ENCODE measurements at regions not wholly inside any gene's neighbourhood (a gene's known extent, or its start where the extent isn't known, plus 50 kb on each side); places are given as distances from the start of the nearest gene placed in this dataset.
A peak's percentile ranks its signal among the peaks of the same experiment; 100 is the strongest.
"Not testable (repeated sequence)": the region's sequence is repeated elsewhere in the genome, so short reads cannot be mapped to it uniquely, and the experiment has no call there.

DNA sequence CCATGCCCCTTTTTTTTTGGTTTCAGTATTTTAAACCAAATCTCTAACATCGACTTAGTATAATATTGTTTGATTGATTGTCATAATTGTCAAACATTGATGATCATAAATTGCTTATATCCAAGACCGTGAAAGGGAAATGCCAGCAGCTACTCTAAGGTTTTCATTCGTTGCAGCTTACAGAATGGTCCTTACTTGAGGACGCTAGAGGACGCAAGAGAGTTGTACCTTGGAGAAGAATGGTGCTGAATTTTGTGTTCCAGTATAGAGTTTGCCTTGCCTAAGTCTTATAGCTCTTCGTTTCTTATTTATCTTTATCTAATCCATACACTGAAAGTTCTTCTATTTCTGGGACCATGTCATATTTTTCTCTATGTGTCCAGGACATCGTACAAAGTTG, 675.6 kb upstream of the DEFB115 start:
- not testable (repeated sequence) for DNase-seq; H3K27me3 Mint-ChIP-seq; H3K27ac Mint-ChIP-seq; H3K4me3 Mint-ChIP-seq; ATAC-seq (ENCODE audit: low read depth in 2 of 2); H3K4me1 Mint-ChIP-seq; H3K36me3 Mint-ChIP-seq
- H3K9me3 Mint-ChIP-seq = peaks cover 3 to 16% (median 5%) of the 10 kb centered on the region in 7 donors

DNA sequence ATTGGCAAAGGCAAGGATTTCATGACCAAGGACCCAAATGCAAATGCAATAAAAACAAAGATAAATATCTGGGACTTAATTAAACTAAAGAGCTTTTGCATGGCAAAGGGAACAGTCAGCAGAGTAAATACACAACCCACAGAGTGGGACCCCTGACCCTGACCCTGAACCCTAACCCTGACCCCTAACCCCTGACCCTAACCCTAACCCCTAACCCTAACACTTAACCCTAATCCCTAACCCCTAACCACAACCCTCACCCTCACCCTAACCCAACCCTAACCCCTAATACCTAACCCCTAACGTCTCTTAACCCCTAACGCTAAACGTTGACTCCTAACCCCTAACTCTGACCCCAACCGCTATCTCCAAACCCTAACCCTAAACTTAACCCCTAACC, 673.1 kb upstream of the DEFB115 start:
- DNase-seq, H3K27me3 Mint-ChIP-seq: not testable (repeated sequence)

DNA sequence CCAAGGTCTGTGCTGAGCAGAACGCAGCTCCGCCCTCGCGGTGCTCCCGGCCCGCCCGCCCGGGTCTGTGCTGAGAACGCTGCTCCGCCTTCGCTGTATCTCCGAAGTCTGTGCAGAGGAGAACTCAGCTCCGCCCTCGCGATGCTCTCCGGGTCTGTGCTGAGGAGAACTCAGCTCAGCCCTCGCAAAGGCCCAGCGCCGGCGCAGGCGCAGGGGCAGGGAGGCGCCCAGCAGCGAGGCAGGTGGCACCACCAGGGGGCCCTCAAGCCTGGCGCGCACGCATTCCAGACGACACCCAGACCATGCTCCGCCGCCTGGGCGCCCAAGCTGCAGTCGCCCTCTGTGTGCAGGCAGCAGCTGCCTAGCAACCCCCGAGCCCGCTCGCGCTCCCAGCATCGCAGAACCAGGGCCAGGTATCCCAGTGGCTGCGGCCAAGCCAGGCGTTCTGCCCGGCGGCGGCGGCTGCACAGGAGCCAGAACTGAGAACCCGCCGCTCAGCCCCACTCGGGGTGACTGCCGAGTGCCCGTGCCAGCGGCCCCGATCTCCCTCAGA, 672.1 kb upstream of the DEFB115 start:
- not testable (repeated sequence) for H3K4me1 Mint-ChIP-seq; ATAC-seq (ENCODE audit: low read depth in 2 of 2); H3K27me3 Mint-ChIP-seq; H3K27ac Mint-ChIP-seq; DNase-seq; H3K9me3 Mint-ChIP-seq; H3K36me3 Mint-ChIP-seq; H3K4me3 Mint-ChIP-seq

More for the DNA sequence above, 673.1 kb upstream of the DEFB115 start:
- H3K36me3 Mint-ChIP-seq; H3K4me1 Mint-ChIP-seq; H3K27ac Mint-ChIP-seq; H3K4me3 Mint-ChIP-seq; ATAC-seq (ENCODE audit: low read depth in 2 of 2): not testable (repeated sequence)
- peaks cover 3 to 13% (median 5%) of the 10 kb centered on the region in 7 donors for H3K9me3 Mint-ChIP-seq

DNA sequence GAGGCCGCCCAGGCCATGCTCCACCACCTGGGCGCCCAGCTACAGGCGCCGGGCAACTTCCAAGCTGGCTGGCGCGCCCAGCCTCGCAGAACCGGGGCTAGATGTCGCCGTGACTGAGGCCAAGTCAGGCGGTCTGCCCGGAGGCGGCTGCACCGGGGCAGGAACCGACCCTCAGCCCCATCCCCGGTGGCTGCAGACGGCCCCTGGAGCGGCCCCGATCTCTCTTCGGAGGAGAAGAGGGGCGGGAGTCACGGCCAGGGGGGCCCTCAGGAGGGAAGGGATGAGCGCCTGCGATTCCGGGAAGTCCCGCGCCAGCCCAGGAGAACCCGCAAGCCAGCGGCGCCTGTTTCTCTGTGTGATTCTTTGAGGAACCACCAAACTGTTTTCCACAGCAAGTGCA, 671.3 kb upstream of the DEFB115 start:
- H3K9me3 Mint-ChIP-seq; H3K4me3 Mint-ChIP-seq; DNase-seq; H3K27me3 Mint-ChIP-seq; H3K36me3 Mint-ChIP-seq; H3K4me1 Mint-ChIP-seq; H3K27ac Mint-ChIP-seq; ATAC-seq (ENCODE audit: low read depth in 2 of 2): not testable (repeated sequence)

DNA sequence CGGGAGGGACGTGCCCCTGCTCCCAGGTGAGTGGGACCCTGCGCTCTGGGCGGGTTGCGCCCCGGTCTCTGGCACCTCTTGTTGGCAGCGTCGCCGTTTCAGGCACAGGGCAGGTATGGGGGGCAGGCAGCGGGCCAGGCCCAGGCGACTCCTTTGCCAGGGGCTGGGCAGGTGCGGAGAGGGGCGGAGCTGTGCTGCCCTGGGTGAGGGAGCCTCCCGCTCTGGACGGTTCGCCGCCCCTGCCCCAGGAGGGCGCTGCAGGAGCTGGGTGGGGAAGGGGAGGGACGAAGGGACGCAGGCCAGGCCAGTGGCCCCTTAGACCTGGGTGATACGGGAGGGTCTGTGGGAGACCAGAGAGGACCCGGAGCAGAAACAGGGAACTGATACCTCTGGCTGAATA, 663.9 kb upstream of the DEFB115 start:
- H3K27ac Mint-ChIP-seq = no peak overlapping the region
- DNase-seq = no peak
- no peaks in the 10 kb centered on the region for H3K36me3 Mint-ChIP-seq
- no peaks in the 10 kb centered on the region for H3K4me1 Mint-ChIP-seq
- no peak overlapping the region for H3K4me3 Mint-ChIP-seq
- no peak for ATAC-seq (ENCODE audit: low read depth in 2 of 2)
- H3K9me3 Mint-ChIP-seq = peaks cover 0 to 18% (median 10%) of the 10 kb centered on the region in 7 donors
- no peaks in the 10 kb centered on the region for H3K27me3 Mint-ChIP-seq

DNA sequence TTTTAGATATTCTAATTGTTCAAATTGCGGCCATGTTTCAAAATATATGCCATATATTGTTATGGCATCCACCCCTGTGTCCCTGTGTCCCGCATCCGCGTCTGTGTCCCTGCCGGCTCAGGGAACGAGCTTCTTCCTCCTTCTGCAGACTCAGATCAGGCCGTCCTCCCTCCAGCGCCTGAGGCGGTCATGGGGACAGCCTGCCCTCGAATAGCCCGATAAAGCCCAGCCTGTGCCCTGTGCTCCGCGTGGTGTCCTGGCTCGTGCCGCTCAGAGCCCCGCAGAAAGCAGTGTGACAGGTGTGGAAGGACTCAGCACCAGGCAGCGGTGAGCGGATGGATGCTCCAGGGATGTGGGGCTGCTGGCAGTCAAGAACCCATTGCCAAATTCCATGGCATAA, 663.4 kb upstream of the DEFB115 start:
- H3K27ac Mint-ChIP-seq = no peak overlapping the region
- DNase-seq (no peak), ATAC-seq (ENCODE audit: low read depth in 2 of 2) (no peak)
- H3K4me3 Mint-ChIP-seq = no peak overlapping the region
- H3K4me1 Mint-ChIP-seq = no peaks in the 10 kb centered on the region
- H3K9me3 Mint-ChIP-seq = peaks cover 0 to 18% (median 10%) of the 10 kb centered on the region in 7 donors
- no peaks in the 10 kb centered on the region for H3K27me3 Mint-ChIP-seq
- no peaks in the 10 kb centered on the region for H3K36me3 Mint-ChIP-seq

DNA sequence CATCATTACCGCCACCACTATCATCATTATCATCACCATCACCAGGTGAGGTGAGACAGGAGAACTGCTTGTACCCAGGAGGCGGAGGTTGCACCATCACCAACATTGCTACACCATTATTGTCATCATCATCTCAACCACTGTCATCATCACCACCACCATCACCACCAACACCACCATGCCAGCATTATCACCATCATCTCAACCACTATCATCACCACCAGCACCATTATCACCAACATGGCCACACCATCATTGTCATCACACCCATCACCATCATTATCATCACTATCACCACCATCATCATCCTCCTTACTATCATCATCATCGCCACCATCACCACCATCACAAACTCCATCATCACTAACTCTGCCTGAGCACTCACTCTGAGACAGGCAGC, 661.8 kb upstream of the DEFB115 start:
- ATAC-seq (ENCODE audit: low read depth in 2 of 2) = no peak
- no peaks in the 10 kb centered on the region for H3K36me3 Mint-ChIP-seq

DNA sequence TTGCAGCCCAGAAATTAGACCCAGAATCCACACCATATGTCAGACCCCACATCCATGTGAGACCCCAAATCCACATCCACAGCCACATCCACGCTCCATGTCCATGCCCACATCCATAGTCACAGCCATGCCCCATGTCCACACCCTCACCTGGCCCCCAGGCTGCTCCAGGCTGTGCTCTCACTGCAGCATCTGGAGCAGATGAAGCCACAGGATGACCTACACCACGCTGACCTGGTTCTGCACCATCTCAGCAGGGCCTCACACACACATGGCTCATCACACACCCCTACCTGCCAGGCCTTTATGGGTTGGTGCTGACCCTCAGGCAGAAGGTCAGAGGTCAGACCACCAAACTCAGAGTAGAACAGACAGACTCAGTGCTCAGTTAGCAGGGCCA, 660.0 kb upstream of the DEFB115 start:
- H3K4me1 Mint-ChIP-seq; H3K36me3 Mint-ChIP-seq; ATAC-seq (ENCODE audit: low read depth in 2 of 2); DNase-seq; H3K27ac Mint-ChIP-seq; H3K27me3 Mint-ChIP-seq; H3K4me3 Mint-ChIP-seq: not testable (repeated sequence)
- peaks cover 4 to 14% (median 12%) of the 10 kb centered on the region in 7 donors for H3K9me3 Mint-ChIP-seq

More for the DNA sequence above, 661.8 kb upstream of the DEFB115 start:
- no peaks in the 10 kb centered on the region for H3K4me1 Mint-ChIP-seq
- no peaks in the 10 kb centered on the region for H3K27me3 Mint-ChIP-seq
- H3K9me3 Mint-ChIP-seq = peaks cover 0 to 18% (median 10%) of the 10 kb centered on the region in 7 donors
- DNase-seq = no peak
- no peak overlapping the region for H3K4me3 Mint-ChIP-seq
- H3K27ac Mint-ChIP-seq = no peak overlapping the region

DNA sequence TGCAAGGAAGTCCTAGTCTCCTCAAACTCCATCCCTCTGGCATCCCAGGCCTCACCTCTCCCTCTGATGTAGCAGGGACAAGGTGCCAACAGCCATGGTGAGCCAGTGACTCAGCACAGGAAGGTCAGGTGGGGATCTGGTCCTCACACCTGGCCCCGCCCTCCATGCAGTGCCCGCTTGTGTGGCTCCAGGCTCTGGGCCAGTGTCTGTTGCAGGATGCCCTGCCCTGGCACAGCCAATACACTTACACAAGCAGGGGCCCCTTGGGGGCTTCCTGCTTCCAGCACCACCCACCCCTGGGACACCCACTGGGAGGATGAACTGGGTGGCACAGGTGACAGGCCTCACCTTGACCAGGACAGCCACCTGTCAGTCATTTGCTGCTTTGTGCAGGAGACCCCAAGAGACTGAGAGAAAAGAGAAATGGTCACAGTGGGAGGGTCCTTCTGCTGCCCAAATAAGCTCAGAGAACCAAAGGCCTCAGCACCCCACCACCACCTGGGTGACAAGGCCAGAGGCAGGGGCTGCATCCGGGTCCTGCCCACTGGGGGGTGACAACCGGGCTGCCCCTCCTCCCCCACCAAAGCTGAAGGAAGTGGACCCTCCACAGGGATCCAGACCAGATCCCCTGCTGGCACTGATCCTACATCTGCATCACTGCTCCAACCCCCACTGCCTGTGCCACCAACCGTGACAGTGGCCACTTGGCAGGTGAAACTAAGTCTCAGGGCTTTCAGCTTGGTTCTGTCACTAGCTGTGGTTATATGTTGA, 658.8 kb upstream of the DEFB115 start:
- DNase-seq = no peak
- Mint-ChIP-seq H3K27ac (no peak overlapping the region), H3K27me3 (no peaks in the 10 kb centered on the region), H3K9me3 (peaks cover 4 to 14% (median 10%) of the 10 kb centered on the region in 7 donors), H3K4me3 (no peak overlapping the region), H3K36me3 (peaks cover 0 to 8% of the 10 kb centered on the region in 2 donors), H3K4me1 (no peaks in the 10 kb centered on the region)
- ATAC-seq (ENCODE audit: low read depth in 2 of 2) = no peak

DNA sequence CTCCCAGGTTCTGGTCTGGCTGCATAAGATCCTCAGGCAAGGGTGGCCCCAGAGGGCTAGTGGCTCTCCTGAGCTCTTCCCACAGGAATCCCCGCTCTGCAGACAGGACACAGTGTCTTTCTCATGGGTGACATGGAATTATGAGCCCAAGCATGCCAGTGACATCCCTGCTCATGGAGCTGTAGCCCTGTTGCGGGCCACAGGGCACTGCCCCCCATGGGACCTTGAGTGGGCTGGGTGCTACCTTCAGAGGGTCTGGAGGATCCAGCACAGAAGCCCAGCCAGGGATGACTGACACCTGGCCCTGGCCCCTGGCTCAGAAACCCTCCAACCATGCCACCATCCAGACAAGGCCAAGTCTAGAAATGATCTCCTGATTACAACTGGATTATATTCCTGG, 657.5 kb upstream of the DEFB115 start:
- H3K4me1 Mint-ChIP-seq = no peaks in the 10 kb centered on the region
- peaks cover 4 to 18% (median 6%) of the 10 kb centered on the region in 7 donors for H3K9me3 Mint-ChIP-seq
- no peaks in the 10 kb centered on the region for H3K27me3 Mint-ChIP-seq
- ATAC-seq (ENCODE audit: low read depth in 2 of 2) (no peak), DNase-seq (no peak)
- H3K36me3 Mint-ChIP-seq = peaks cover 0 to 8% of the 10 kb centered on the region in 2 donors
- no peak overlapping the region for H3K27ac Mint-ChIP-seq
- no peak overlapping the region for H3K4me3 Mint-ChIP-seq

DNA sequence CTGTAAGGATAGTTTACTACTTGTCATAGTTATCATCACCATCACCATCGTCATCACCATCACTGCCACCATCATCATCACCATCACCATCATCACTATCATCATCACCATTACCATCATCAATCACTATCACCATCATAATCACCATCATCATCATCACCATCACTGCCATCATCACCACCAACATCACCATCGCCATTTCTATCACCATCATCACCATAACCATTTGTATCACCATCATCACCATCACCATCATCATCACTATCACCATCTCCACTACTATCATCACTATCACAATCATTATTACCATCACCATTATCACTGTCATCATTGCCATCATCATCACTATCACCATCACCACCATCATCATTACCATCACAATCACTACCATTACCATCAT, 655.5 kb upstream of the DEFB115 start:
- H3K27ac Mint-ChIP-seq = no peak overlapping the region

DNA sequence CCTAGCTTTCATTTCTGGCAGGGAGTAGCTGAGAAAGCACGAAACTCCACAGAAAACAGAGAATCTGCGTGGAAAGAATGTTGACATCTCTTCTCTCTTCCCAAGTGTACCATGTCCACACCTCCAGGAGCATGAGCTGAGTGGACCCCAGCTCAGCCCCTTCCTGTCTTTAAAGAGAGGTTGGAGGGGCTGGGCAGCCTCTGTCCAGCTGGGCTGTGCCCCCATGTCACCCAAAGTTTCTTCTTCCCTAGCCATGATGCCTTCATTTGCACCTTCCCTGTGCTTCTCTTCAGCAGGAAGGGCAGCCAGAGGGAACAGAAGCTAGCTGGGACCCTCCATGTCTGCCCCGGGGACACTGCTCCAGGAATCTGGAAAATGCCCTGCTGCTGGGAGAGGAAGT, 655.0 kb upstream of the DEFB115 start:
- Mint-ChIP-seq H3K9me3 (peaks cover 6 to 28% (median 15%) of the 10 kb centered on the region in 7 donors), H3K27me3 (no peaks in the 10 kb centered on the region), H3K4me3 (no peak overlapping the region), H3K36me3 (peaks cover 0 to 8% of the 10 kb centered on the region in 2 donors), H3K4me1 (no peaks in the 10 kb centered on the region), H3K27ac (no peak overlapping the region)
- DNase-seq (no peak), ATAC-seq (ENCODE audit: low read depth in 2 of 2) (no peak)

More for the DNA sequence above, 655.5 kb upstream of the DEFB115 start:
- Mint-ChIP-seq H3K4me1 (no peaks in the 10 kb centered on the region), H3K9me3 (peaks cover 6 to 27% (median 13%) of the 10 kb centered on the region in 7 donors), H3K4me3 (no peak overlapping the region), H3K36me3 (peaks cover 0 to 8% of the 10 kb centered on the region in 2 donors), H3K27me3 (no peaks in the 10 kb centered on the region)
- ATAC-seq (ENCODE audit: low read depth in 2 of 2) (no peak), DNase-seq (no peak)

DNA sequence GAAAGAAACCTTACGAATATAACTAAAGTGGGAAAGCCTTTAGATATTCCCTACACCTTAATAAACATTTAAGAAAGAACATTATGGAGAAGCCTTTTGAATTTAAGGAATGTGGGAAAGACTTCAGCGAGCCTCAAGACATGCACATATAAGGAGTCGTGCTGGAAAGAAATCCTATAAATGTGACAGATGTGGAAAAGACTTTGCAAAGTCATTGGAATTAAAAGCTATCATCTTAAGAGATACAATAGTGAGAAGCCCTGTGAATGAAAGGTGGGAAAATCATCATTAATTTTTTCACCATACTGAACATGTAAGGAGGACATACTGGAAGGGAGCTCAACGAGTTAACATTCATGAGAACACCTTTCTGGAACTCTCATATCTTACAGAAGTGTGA, 650.5 kb upstream of the DEFB115 start:
- Mint-ChIP-seq H3K27ac (no peak overlapping the region), H3K36me3 (peaks cover 0 to 5% of the 10 kb centered on the region in 2 donors), H3K9me3 (peaks cover 9 to 42% (median 23%) of the 10 kb centered on the region in 7 donors), H3K4me1 (no peaks in the 10 kb centered on the region), H3K27me3 (no peaks in the 10 kb centered on the region), H3K4me3 (no peak overlapping the region)
- no peak for ATAC-seq (ENCODE audit: low read depth in 2 of 2)
- no peak for DNase-seq

DNA sequence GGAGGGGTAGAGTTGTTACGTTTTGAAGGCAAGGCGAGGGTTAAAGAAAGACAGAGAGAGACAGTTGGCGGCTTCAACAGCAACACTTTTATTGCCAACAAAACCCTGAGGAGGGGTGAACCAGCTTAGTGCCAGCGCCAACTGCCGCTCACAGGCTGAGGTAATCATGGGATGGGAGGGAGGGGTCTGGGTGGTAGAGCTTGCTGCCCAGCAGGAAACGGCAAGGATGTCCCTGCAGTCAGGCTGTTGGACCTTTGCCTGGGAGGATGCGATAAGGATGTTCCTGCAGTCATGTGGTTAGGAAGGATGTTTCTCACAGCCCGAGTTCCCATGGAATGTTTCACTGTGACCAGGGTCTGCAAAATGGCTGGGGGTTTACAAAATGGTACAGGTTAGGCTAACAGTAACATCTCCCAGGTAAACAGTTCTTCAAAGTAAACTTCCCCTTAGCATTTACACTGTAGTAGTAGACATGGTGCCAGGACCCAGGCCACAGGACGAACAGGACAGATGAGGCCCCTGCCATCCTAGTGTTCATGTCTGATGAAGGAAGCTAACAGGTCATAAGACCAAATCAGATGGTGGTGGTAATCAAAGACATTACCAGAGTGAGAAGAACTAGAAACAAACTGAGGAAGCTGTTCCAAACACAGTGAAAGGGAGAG, 647.3 kb upstream of the DEFB115 start:
- no peaks in the 10 kb centered on the region for H3K27me3 Mint-ChIP-seq

More for the DNA sequence above, 647.3 kb upstream of the DEFB115 start:
- peaks cover 7 to 35% (median 21%) of the 10 kb centered on the region in 7 donors for H3K9me3 Mint-ChIP-seq
- no peak overlapping the region for H3K4me3 Mint-ChIP-seq
- no peaks in the 10 kb centered on the region for H3K4me1 Mint-ChIP-seq
- no peak for DNase-seq
- H3K27ac Mint-ChIP-seq = peak overlapping the region in 1 of 6 donors; percentile 1
- no peak for ATAC-seq (ENCODE audit: low read depth in 2 of 2)
- H3K36me3 Mint-ChIP-seq = no peaks in the 10 kb centered on the region

Data from naive B cell (primary cell).